ENCODE measurements at regions not wholly inside any gene's neighbourhood (a gene's known extent, or its start where the extent isn't known, plus 50 kb on each side); places are given as distances from the start of the nearest gene placed in this dataset.
"Not testable (repeated sequence)": the region's sequence is repeated elsewhere in the genome, so short reads cannot be mapped to it uniquely, and the experiment has no call there.

GRCh38 chr6:169976301-169977081 is 225.1 kb downstream of the ERMARD start:
- peak; percentile 5 for DNase-seq (ENCODE audit: low read depth, low spot score)
- in situ Hi-C loops (cut with HindIII; ENCODE audit: low pct_unique_long_range_greater_than_20kb, low sequenced_read_pairs) = no loop called here

GRCh38 chr6:169975701-169976100 is 224.3 kb downstream of the ERMARD start:
- in situ Hi-C loops (cut with HindIII; ENCODE audit: low pct_unique_long_range_greater_than_20kb, low sequenced_read_pairs) = no loop called here
- DNase-seq (ENCODE audit: low read depth, low spot score) = no peak

- in situ Hi-C loops (cut with HindIII; ENCODE audit: low pct_unique_long_range_greater_than_20kb, low sequenced_read_pairs) = no loop called here
These were observed 223.9 kb downstream of the ERMARD start for GRCh38 chr6:169975286-169975685.

GRCh38 chr6:169974663-169975062 is 223.2 kb downstream of the ERMARD start:
- no peak for DNase-seq (ENCODE audit: low read depth, low spot score)
- in situ Hi-C loops (cut with HindIII; ENCODE audit: low pct_unique_long_range_greater_than_20kb, low sequenced_read_pairs) = no loop called here

More at GRCh38 chr6:169975286-169975685, 223.9 kb downstream of the ERMARD start:
- no peak for DNase-seq (ENCODE audit: low read depth, low spot score)

GRCh38 chr6:169973588-169974467 is 222.4 kb downstream of the ERMARD start:
- in situ Hi-C loops (cut with HindIII; ENCODE audit: low pct_unique_long_range_greater_than_20kb, low sequenced_read_pairs); DNase-seq (ENCODE audit: low read depth, low spot score): not testable (repeated sequence)

GRCh38 chr6:169972736-169973135 is 221.3 kb downstream of the ERMARD start:
- no peak for DNase-seq (ENCODE audit: low read depth, low spot score)
- in situ Hi-C loops (cut with HindIII; ENCODE audit: low pct_unique_long_range_greater_than_20kb, low sequenced_read_pairs) = no loop called here

GRCh38 chr6:169972101-169972651 is 220.8 kb downstream of the ERMARD start:
- DNase-seq (ENCODE audit: low read depth, low spot score) = no peak
- in situ Hi-C loops (cut with HindIII; ENCODE audit: low pct_unique_long_range_greater_than_20kb, low sequenced_read_pairs) = no loop called here

- in situ Hi-C loops (cut with HindIII; ENCODE audit: low pct_unique_long_range_greater_than_20kb, low sequenced_read_pairs) = no loop called here
- DNase-seq (ENCODE audit: low read depth, low spot score) = no peak
These were observed 219.8 kb downstream of the ERMARD start for GRCh38 chr6:169971081-169971861.

GRCh38 chr6:169970306-169970988 is 219.0 kb downstream of the ERMARD start:
- in situ Hi-C loops (cut with HindIII; ENCODE audit: low pct_unique_long_range_greater_than_20kb, low sequenced_read_pairs) = no loop called here
- no peak for DNase-seq (ENCODE audit: low read depth, low spot score)

GRCh38 chr6:169969372-169970099 is 218.1 kb downstream of the ERMARD start:
- in situ Hi-C loops (cut with HindIII; ENCODE audit: low pct_unique_long_range_greater_than_20kb, low sequenced_read_pairs) = no loop called here
- no peak for DNase-seq (ENCODE audit: low read depth, low spot score)

- peak; percentile 15 for DNase-seq (ENCODE audit: low read depth, low spot score)
- in situ Hi-C loops (cut with HindIII; ENCODE audit: low pct_unique_long_range_greater_than_20kb, low sequenced_read_pairs) = no loop called here
These were observed 217.3 kb downstream of the ERMARD start for GRCh38 chr6:169968541-169969270.

GRCh38 chr6:169967687-169968086 is 216.3 kb downstream of the ERMARD start:
- no peak for DNase-seq (ENCODE audit: low read depth, low spot score)
- in situ Hi-C loops (cut with HindIII; ENCODE audit: low pct_unique_long_range_greater_than_20kb, low sequenced_read_pairs) = no loop called here

GRCh38 chr6:169966312-169967181 is 215.1 kb downstream of the ERMARD start:
- in situ Hi-C loops (cut with HindIII; ENCODE audit: low pct_unique_long_range_greater_than_20kb, low sequenced_read_pairs) = no loop called here
- DNase-seq (ENCODE audit: low read depth, low spot score) = no peak

- in situ Hi-C loops (cut with HindIII; ENCODE audit: low pct_unique_long_range_greater_than_20kb, low sequenced_read_pairs) = no loop called here
- no peak for DNase-seq (ENCODE audit: low read depth, low spot score)
These were observed 214.4 kb downstream of the ERMARD start for GRCh38 chr6:169965657-169966311.

- in situ Hi-C loops (cut with HindIII; ENCODE audit: low pct_unique_long_range_greater_than_20kb, low sequenced_read_pairs) = no loop called here
- no peak for DNase-seq (ENCODE audit: low read depth, low spot score)
These were observed 213.8 kb downstream of the ERMARD start for GRCh38 chr6:169965239-169965638.

All from SK-MEL-5 (cell line).